B cell (primary cell): ENCODE measurements at regions not wholly inside any gene's neighbourhood (a gene's known extent, or its start where the extent isn't known, plus 50 kb on each side); places are given as distances from the start of the nearest gene placed in this dataset.

Experiments
- ATAC-seq: fragments of 200-7000 bp; cut with Tn5 transposase; one replicate; pipeline ENCODE4 v1.10.0; 2021; ENCODE audit warnings: low read depth, mild to moderate bottlenecking, moderate number of reproducible peaks, moderate library complexity
- CTCF ChIA-PET: fragments of 350-600 bp; sonication (Branson Sonifier 250); formaldehyde crosslinking; loops from one replicate; lab custom pipeline; 2021; ENCODE audit warnings: antibody characterized with exemption, inconsistent platforms; lab: Charles Lee
- POLR2A ChIA-PET: fragments of 350-600 bp; sonication (Branson Sonifier 250); formaldehyde crosslinking; loops from one replicate; lab custom pipeline; 2021; ENCODE audit warnings: antibody characterized with exemption; lab: Charles Lee
- DNase-seq: peaks from one replicate; pipeline ENCODE4 v3.0.0; 2013
- H2AFZ ChIP-seq: 2 replicates; pipeline ENCODE4 v1.6.1; 2012; ENCODE audit warnings: mild to moderate bottlenecking, low read depth, low read length; ENCODE audit not compliant: insufficient read depth, poor library complexity, severe bottlenecking
- H3K27ac ChIP-seq, 2 donors: 1 replicate in 1 of 2; 2 replicates in 1 of 2; pipeline ENCODE4 v1.5.1; 2012 to 2013; ENCODE audit warnings: low read length in 2 of 2, mild to moderate bottlenecking in 2 of 2, moderate library complexity in 1 of 2
- H3K27me3 ChIP-seq, 4 experiments: fragments of 200-600 bp in 1 of 4; sonication (generic) in 1 of 4; replicated peaks in 1 of 4; 1 replicate in 2 of 4; 2 replicates in 2 of 4; pipeline versions ENCODE4 v1.6.1 to v1.7.0; 2013 to 2016; ENCODE audit warnings: low read length in 3 of 4, mild to moderate bottlenecking in 2 of 4, mixed read lengths in 1 of 4, moderate library complexity in 1 of 4; ENCODE audit not compliant: insufficient read depth in 4 of 4, control insufficient read depth in 3 of 4; ENCODE audit errors: control extremely low read depth in 1 of 4
- H3K36me3 ChIP-seq, 2 experiments: replicated peaks in 1 of 2; 1 replicate in 1 of 2; 2 replicates in 1 of 2; pipeline versions ENCODE4 v1.6.1 to v1.7.1; 2013; ENCODE audit warnings: low read length in 1 of 2; ENCODE audit not compliant: insufficient read depth in 2 of 2, control insufficient read depth in 1 of 2; ENCODE audit errors: control extremely low read depth in 1 of 2, extremely low read depth in 1 of 2
- H3K4me1 ChIP-seq, 2 donors: fragments of 200-600 bp in 1 of 2; sonication (generic) in 1 of 2; 1 replicate in 1 of 2; 2 replicates in 1 of 2; pipeline versions ENCODE4 v1.5.1 to v1.6.1; 2013 to 2017; ENCODE audit warnings: low read length in 2 of 2; ENCODE audit not compliant: control insufficient read depth in 2 of 2, insufficient read depth in 2 of 2
- H3K4me2 ChIP-seq: replicated peaks from 2 replicates; pipeline ENCODE3; 2012; ENCODE audit warnings: mild to moderate bottlenecking, low read depth, low read length; ENCODE audit not compliant: poor library complexity, severe bottlenecking
- H3K4me3 ChIP-seq, 5 experiments: fragments of 200-600 bp in 1 of 5; sonication (generic) in 1 of 5; 1 replicate in 3 of 5; 2 replicates in 2 of 5; pipeline versions ENCODE4 v1.5.1 to v1.7.0; 2011 to 2016; ENCODE audit warnings: low read length in 4 of 5, mild to moderate bottlenecking in 4 of 5, low read depth in 2 of 5, control low read depth in 1 of 5, moderate library complexity in 1 of 5; ENCODE audit not compliant: insufficient read depth in 1 of 5; ENCODE audit errors: control extremely low read depth in 1 of 5, extremely low read depth in 1 of 5
- H3K79me2 ChIP-seq: fragments of 200-600 bp; sonication (generic); one replicate; pipeline ENCODE4 v1.6.0; 2016; ENCODE audit warnings: low read length; ENCODE audit not compliant: control insufficient read depth, insufficient read depth
- H3K9ac ChIP-seq: fragments of 200-600 bp; sonication (generic); 2 replicates; pipeline ENCODE4 v1.6.1; 2017; ENCODE audit warnings: mild to moderate bottlenecking, low read length, moderate library complexity
- H3K9me3 ChIP-seq, 3 donors: one replicate each; pipeline versions ENCODE4 v1.6.1 to v1.7.1; 2013; ENCODE audit warnings: low read length in 2 of 3; ENCODE audit not compliant: control insufficient read depth in 2 of 3, insufficient read depth in 1 of 3; ENCODE audit errors: control extremely low read depth in 1 of 3
- H4K20me1 ChIP-seq: 2 replicates; pipeline ENCODE4 v1.6.0; 2012; ENCODE audit warnings: mild to moderate bottlenecking, low read length; ENCODE audit not compliant: insufficient read depth, control insufficient read depth, poor library complexity, severe bottlenecking
- H3K27ac Mint-ChIP-seq: one replicate; pipeline ENCODE4 v1.8.0; 2021; ENCODE audit warnings: mixed read lengths
- H3K27me3 Mint-ChIP-seq: one replicate; pipeline ENCODE4 v1.8.0; 2021; ENCODE audit warnings: mixed read lengths
- H3K4me1 Mint-ChIP-seq: one replicate; pipeline ENCODE4 v1.8.0; 2021; ENCODE audit warnings: mixed read lengths
- H3K4me3 Mint-ChIP-seq: one replicate; pipeline ENCODE4 v1.8.0; 2021; ENCODE audit warnings: mixed read lengths
- H3K9me3 Mint-ChIP-seq: one replicate; pipeline ENCODE4 v1.8.0; 2022; ENCODE audit warnings: mixed read lengths; ENCODE audit not compliant: insufficient read depth
- CTCF ChIP-seq: fragments of 200-600 bp; IDR thresholded peaks from one replicate; pipeline ENCODE4 v1.8.0; 2022; ENCODE audit warnings: antibody characterized with exemption, mild to moderate bottlenecking
- EZH2 ChIP-seq: IDR thresholded peaks from 2 replicates; pipeline ENCODE4 v1.6.1; 2012; ENCODE audit warnings: borderline replicate concordance, low read depth, mild to moderate bottlenecking, moderate library complexity, low read length; ENCODE audit not compliant: insufficient read depth, poor library complexity, severe bottlenecking
- WGBS: methylation state at CpG from one replicate; pipeline ENCODE4 v1.1.5; 2013; ENCODE audit warnings: missing lambda C conversion rate; ENCODE audit not compliant: insufficient coverage; 5-methylcytosine and 5-hydroxymethylcytosine counted together
- intact Hi-C: fragments of 100-400 bp; cut with micrococcal nuclease; formaldehyde crosslinking; loops from one replicate; pipeline ENCODE4 v1.10.0; 2022

- H3K9me3 Mint-ChIP-seq, result no peaks in the 10 kb centered on the region
- ChIA-PET POLR2A (no interaction called here), CTCF (no interaction called here)
- H3K4me3 ChIP-seq, result no peak overlapping the region
- no peaks in the 10 kb centered on the region for H3K27me3 Mint-ChIP-seq
- intact Hi-C loops, result no loop called here
- H3K9me3 ChIP-seq, result no peaks in the 10 kb centered on the region
- ATAC-seq, result no peak
- no peak for TF ChIP-seq CTCF
- TF ChIP-seq EZH2, result no peak
- H3K27ac ChIP-seq, result no peak overlapping the region
- 94% methylated on average over 3 of the region's 4 CpGs for WGBS
- no peaks in the 10 kb centered on the region for H3K4me1 ChIP-seq
- no peak overlapping the region for H3K9ac ChIP-seq
- H3K4me3 Mint-ChIP-seq, result no peak overlapping the region
- no peaks in the 10 kb centered on the region for H3K4me1 Mint-ChIP-seq
- H4K20me1 ChIP-seq, result no peaks in the 10 kb centered on the region
- H3K27ac Mint-ChIP-seq, result no peak overlapping the region
- H2AFZ ChIP-seq, result no peak overlapping the region
- DNase-seq, result no peak
- H3K36me3 ChIP-seq, result no peaks in the 10 kb centered on the region
- no peaks in the 10 kb centered on the region for H3K79me2 ChIP-seq
- no peak overlapping the region for H3K4me2 ChIP-seq
- no peaks in the 10 kb centered on the region for H3K27me3 ChIP-seq
These were observed 448.5 kb downstream of the NUF2 start for GRCh38 chr1:163770265-163770664.

- no peaks in the 10 kb centered on the region for H3K27me3 Mint-ChIP-seq
- Histone ChIP-seq H3K27ac (no peak overlapping the region), H3K4me3 (no peak overlapping the region), H3K9ac (no peak overlapping the region), H3K4me2 (no peak overlapping the region), H3K4me1 (no peaks in the 10 kb centered on the region), H4K20me1 (no peaks in the 10 kb centered on the region), H3K27me3 (no peaks in the 10 kb centered on the region), H3K9me3 (no peaks in the 10 kb centered on the region), H3K36me3 (no peaks in the 10 kb centered on the region), H3K79me2 (no peaks in the 10 kb centered on the region), H2AFZ (no peak overlapping the region)
- no peaks in the 10 kb centered on the region for H3K4me1 Mint-ChIP-seq
- DNase-seq (no peak), ATAC-seq (no peak)
- H3K4me3 Mint-ChIP-seq, result no peak overlapping the region
- CTCF ChIA-PET, result no interaction called here
- 100% methylated on average over 2 of the region's 2 CpGs for WGBS
- POLR2A ChIA-PET, result no interaction called here
- H3K27ac Mint-ChIP-seq, result no peak overlapping the region
- no peaks in the 10 kb centered on the region for H3K9me3 Mint-ChIP-seq
- intact Hi-C loops, result no loop called here
- no peak for TF ChIP-seq EZH2
- no peak for TF ChIP-seq CTCF
These were observed 449.9 kb downstream of the NUF2 start for GRCh38 chr1:163771637-163772036.
